Fibroblast of skin of left quadriceps (primary cell): ENCODE measurements at regions not wholly inside any gene's neighbourhood (a gene's known extent, or its start where the extent isn't known, plus 50 kb on each side); places are given as distances from the start of the nearest gene placed in this dataset.
"Not testable (repeated sequence)": the region's sequence is repeated elsewhere in the genome, so short reads cannot be mapped to it uniquely, and the experiment has no call there.

Experiments
- DNase-seq, 2 experiments: peaks; one replicate each; pipeline ENCODE4 v3.0.0-alpha.2; 2013; ENCODE audit warnings: low read depth in 2 of 2

- DNase-seq, result not testable (repeated sequence)
Measured at GRCh38 chr7:76849887-76850563, 182.1 kb downstream of the SPDYE17 start.

GRCh38 chr7:76839879-76840278 lies 192.3 kb downstream of the SPDYE17 start:
- DNase-seq, result not testable (repeated sequence)

GRCh38 chr7:76839214-76839613 lies 192.9 kb downstream of the SPDYE17 start:
- DNase-seq, result not testable (repeated sequence)

- not testable (repeated sequence) for DNase-seq
Measured at GRCh38 chr7:76838357-76838756, 193.8 kb downstream of the SPDYE17 start.

- DNase-seq, result not testable (repeated sequence)
Measured at GRCh38 chr7:76829233-76829632, 202.2 kb upstream of the POMZP3 start.

- DNase-seq, result not testable (repeated sequence)
Measured at GRCh38 chr7:76826181-76826580, 199.1 kb upstream of the POMZP3 start.

- DNase-seq, result not testable (repeated sequence)
Measured at GRCh38 chr7:76809856-76810255, 182.8 kb upstream of the POMZP3 start.

GRCh38 chr7:76807588-76808100 lies 180.6 kb upstream of the POMZP3 start:
- DNase-seq, result not testable (repeated sequence)

- not testable (repeated sequence) for DNase-seq
Measured at GRCh38 chr7:76806460-76806859, 179.4 kb upstream of the POMZP3 start.

GRCh38 chr7:76806010-76806409 lies 178.9 kb upstream of the POMZP3 start:
- DNase-seq, result not testable (repeated sequence)

GRCh38 chr7:76805262-76805661 lies 178.2 kb upstream of the POMZP3 start:
- not testable (repeated sequence) for DNase-seq

- not testable (repeated sequence) for DNase-seq
Measured at GRCh38 chr7:76797639-76798038, 170.6 kb upstream of the POMZP3 start.

- not testable (repeated sequence) for DNase-seq
Measured at GRCh38 chr7:76780693-76781092, 153.6 kb upstream of the POMZP3 start.

- not testable (repeated sequence) for DNase-seq
Measured at GRCh38 chr7:76774279-76774678, 147.2 kb upstream of the POMZP3 start.

- DNase-seq, result not testable (repeated sequence)
Measured at GRCh38 chr7:76771980-76772379, 144.9 kb upstream of the POMZP3 start.

- DNase-seq, result not testable (repeated sequence)
Measured at GRCh38 chr7:76763977-76764376, 136.9 kb upstream of the POMZP3 start.

- DNase-seq, result not testable (repeated sequence)
Measured at GRCh38 chr7:76760546-76761220, 133.6 kb upstream of the POMZP3 start.

- not testable (repeated sequence) for DNase-seq
Measured at GRCh38 chr7:76739538-76739937, 112.5 kb upstream of the POMZP3 start.

GRCh38 chr7:76736724-76737123 lies 109.6 kb upstream of the POMZP3 start:
- not testable (repeated sequence) for DNase-seq

GRCh38 chr7:76736091-76736490 lies 109.0 kb upstream of the POMZP3 start:
- DNase-seq, result not testable (repeated sequence)

- not testable (repeated sequence) for DNase-seq
Measured at GRCh38 chr7:76735668-76736067, 108.6 kb upstream of the POMZP3 start.

GRCh38 chr7:76728571-76728974 lies 101.5 kb upstream of the POMZP3 start:
- DNase-seq, result not testable (repeated sequence)

GRCh38 chr7:76723928-76724327 lies 96.8 kb upstream of the POMZP3 start:
- DNase-seq, result not testable (repeated sequence)
